B cell (primary cell): ENCODE measurements at regions not wholly inside any gene's neighbourhood (a gene's known extent, or its start where the extent isn't known, plus 50 kb on each side); places are given as distances from the start of the nearest gene placed in this dataset.

Experiments used
- ATAC-seq: fragments of 200-7000 bp; cut with Tn5 transposase; one replicate; pipeline ENCODE4 v1.10.0; 2021; ENCODE audit warnings: low read depth, mild to moderate bottlenecking, moderate number of reproducible peaks, moderate library complexity
- CTCF ChIA-PET: fragments of 350-600 bp; sonication (Branson Sonifier 250); formaldehyde crosslinking; loops from one replicate; lab custom pipeline; 2021; ENCODE audit warnings: antibody characterized with exemption, inconsistent platforms; lab: Charles Lee
- POLR2A ChIA-PET: fragments of 350-600 bp; sonication (Branson Sonifier 250); formaldehyde crosslinking; loops from one replicate; lab custom pipeline; 2021; ENCODE audit warnings: antibody characterized with exemption; lab: Charles Lee
- DNase-seq: peaks from one replicate; pipeline ENCODE4 v3.0.0; 2013
- H2AFZ ChIP-seq: 2 replicates; pipeline ENCODE4 v1.6.1; 2012; ENCODE audit warnings: mild to moderate bottlenecking, low read depth, low read length; ENCODE audit not compliant: insufficient read depth, poor library complexity, severe bottlenecking
- H3K27ac ChIP-seq, 2 donors: 1 replicate in 1 of 2; 2 replicates in 1 of 2; pipeline ENCODE4 v1.5.1; 2012 to 2013; ENCODE audit warnings: low read length in 2 of 2, mild to moderate bottlenecking in 2 of 2, moderate library complexity in 1 of 2
- H3K27me3 ChIP-seq, 4 experiments: fragments of 200-600 bp in 1 of 4; sonication (generic) in 1 of 4; replicated peaks in 1 of 4; 1 replicate in 2 of 4; 2 replicates in 2 of 4; pipeline versions ENCODE4 v1.6.1 to v1.7.0; 2013 to 2016; ENCODE audit warnings: low read length in 3 of 4, mild to moderate bottlenecking in 2 of 4, mixed read lengths in 1 of 4, moderate library complexity in 1 of 4; ENCODE audit not compliant: insufficient read depth in 4 of 4, control insufficient read depth in 3 of 4; ENCODE audit errors: control extremely low read depth in 1 of 4
- H3K36me3 ChIP-seq, 2 experiments: replicated peaks in 1 of 2; 1 replicate in 1 of 2; 2 replicates in 1 of 2; pipeline versions ENCODE4 v1.6.1 to v1.7.1; 2013; ENCODE audit warnings: low read length in 1 of 2; ENCODE audit not compliant: insufficient read depth in 2 of 2, control insufficient read depth in 1 of 2; ENCODE audit errors: control extremely low read depth in 1 of 2, extremely low read depth in 1 of 2
- H3K4me1 ChIP-seq, 2 donors: fragments of 200-600 bp in 1 of 2; sonication (generic) in 1 of 2; 1 replicate in 1 of 2; 2 replicates in 1 of 2; pipeline versions ENCODE4 v1.5.1 to v1.6.1; 2013 to 2017; ENCODE audit warnings: low read length in 2 of 2; ENCODE audit not compliant: control insufficient read depth in 2 of 2, insufficient read depth in 2 of 2
- H3K4me2 ChIP-seq: replicated peaks from 2 replicates; pipeline ENCODE3; 2012; ENCODE audit warnings: mild to moderate bottlenecking, low read depth, low read length; ENCODE audit not compliant: poor library complexity, severe bottlenecking
- H3K4me3 ChIP-seq, 5 experiments: fragments of 200-600 bp in 1 of 5; sonication (generic) in 1 of 5; 1 replicate in 3 of 5; 2 replicates in 2 of 5; pipeline versions ENCODE4 v1.5.1 to v1.7.0; 2011 to 2016; ENCODE audit warnings: low read length in 4 of 5, mild to moderate bottlenecking in 4 of 5, low read depth in 2 of 5, control low read depth in 1 of 5, moderate library complexity in 1 of 5; ENCODE audit not compliant: insufficient read depth in 1 of 5; ENCODE audit errors: control extremely low read depth in 1 of 5, extremely low read depth in 1 of 5
- H3K79me2 ChIP-seq: fragments of 200-600 bp; sonication (generic); one replicate; pipeline ENCODE4 v1.6.0; 2016; ENCODE audit warnings: low read length; ENCODE audit not compliant: control insufficient read depth, insufficient read depth
- H3K9ac ChIP-seq: fragments of 200-600 bp; sonication (generic); 2 replicates; pipeline ENCODE4 v1.6.1; 2017; ENCODE audit warnings: mild to moderate bottlenecking, low read length, moderate library complexity
- H3K9me3 ChIP-seq, 3 donors: one replicate each; pipeline versions ENCODE4 v1.6.1 to v1.7.1; 2013; ENCODE audit warnings: low read length in 2 of 3; ENCODE audit not compliant: control insufficient read depth in 2 of 3, insufficient read depth in 1 of 3; ENCODE audit errors: control extremely low read depth in 1 of 3
- H4K20me1 ChIP-seq: 2 replicates; pipeline ENCODE4 v1.6.0; 2012; ENCODE audit warnings: mild to moderate bottlenecking, low read length; ENCODE audit not compliant: insufficient read depth, control insufficient read depth, poor library complexity, severe bottlenecking
- H3K27ac Mint-ChIP-seq: one replicate; pipeline ENCODE4 v1.8.0; 2021; ENCODE audit warnings: mixed read lengths
- H3K27me3 Mint-ChIP-seq: one replicate; pipeline ENCODE4 v1.8.0; 2021; ENCODE audit warnings: mixed read lengths
- H3K4me1 Mint-ChIP-seq: one replicate; pipeline ENCODE4 v1.8.0; 2021; ENCODE audit warnings: mixed read lengths
- H3K4me3 Mint-ChIP-seq: one replicate; pipeline ENCODE4 v1.8.0; 2021; ENCODE audit warnings: mixed read lengths
- H3K9me3 Mint-ChIP-seq: one replicate; pipeline ENCODE4 v1.8.0; 2022; ENCODE audit warnings: mixed read lengths; ENCODE audit not compliant: insufficient read depth
- EZH2 ChIP-seq: IDR thresholded peaks from 2 replicates; pipeline ENCODE4 v1.6.1; 2012; ENCODE audit warnings: borderline replicate concordance, low read depth, mild to moderate bottlenecking, moderate library complexity, low read length; ENCODE audit not compliant: insufficient read depth, poor library complexity, severe bottlenecking
- WGBS: methylation state at CpG from one replicate; pipeline ENCODE4 v1.1.5; 2013; ENCODE audit warnings: missing lambda C conversion rate; ENCODE audit not compliant: insufficient coverage; 5-methylcytosine and 5-hydroxymethylcytosine counted together
- intact Hi-C: fragments of 100-400 bp; cut with micrococcal nuclease; formaldehyde crosslinking; loops from one replicate; pipeline ENCODE4 v1.10.0; 2022
- TF ChIP-seq, protein P1 (sequence below): fragments of 200-600 bp; IDR thresholded peaks from one replicate; pipeline ENCODE4 v1.8.0; 2022; ENCODE audit warnings: antibody characterized with exemption, mild to moderate bottlenecking

DNA sequence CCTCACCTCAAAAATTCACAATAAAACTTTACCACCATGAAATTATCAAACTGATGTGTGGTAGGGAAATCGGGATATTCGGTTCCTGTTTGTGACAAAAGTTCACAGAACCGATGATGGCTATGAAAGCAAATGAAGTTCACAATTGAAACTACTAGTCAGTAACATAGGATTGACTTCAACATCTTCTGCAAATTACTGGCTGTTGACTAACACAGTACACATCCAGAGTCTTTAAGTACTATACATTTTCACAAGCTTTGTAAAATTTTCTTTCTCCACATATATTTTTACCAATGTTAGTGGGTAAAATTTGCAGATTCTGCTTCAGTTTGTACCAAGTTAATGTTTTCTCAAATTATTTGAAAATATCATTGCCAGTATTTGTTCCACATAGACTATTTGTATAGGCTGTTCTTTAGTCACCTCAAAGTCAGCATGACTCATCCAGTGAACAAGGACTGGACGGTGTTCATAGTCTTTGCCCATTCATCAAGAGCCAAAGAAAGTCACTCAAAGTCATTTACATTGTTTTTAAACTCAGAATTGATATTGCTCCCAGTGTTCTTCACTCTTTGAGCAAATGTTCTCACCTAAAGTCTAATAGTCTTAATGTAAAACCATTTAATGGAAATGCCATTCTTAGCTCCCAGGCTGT lies 213.4 kb downstream of the USP25 start:
- no peaks in the 10 kb centered on the region for H3K4me1 Mint-ChIP-seq
- no peak for DNase-seq
- Histone ChIP-seq H3K27me3 (no peaks in the 10 kb centered on the region), H3K9ac (no peak overlapping the region), H3K79me2 (no peaks in the 10 kb centered on the region), H4K20me1 (no peaks in the 10 kb centered on the region), H3K4me3 (no peak overlapping the region), H2AFZ (no peak overlapping the region), H3K27ac (no peak overlapping the region), H3K9me3 (no peaks in the 10 kb centered on the region), H3K36me3 (no peaks in the 10 kb centered on the region), H3K4me2 (no peak overlapping the region), H3K4me1 (no peaks in the 10 kb centered on the region)
- TF ChIP-seq EZH2: no peak
- TF ChIP-seq, protein P1, sequence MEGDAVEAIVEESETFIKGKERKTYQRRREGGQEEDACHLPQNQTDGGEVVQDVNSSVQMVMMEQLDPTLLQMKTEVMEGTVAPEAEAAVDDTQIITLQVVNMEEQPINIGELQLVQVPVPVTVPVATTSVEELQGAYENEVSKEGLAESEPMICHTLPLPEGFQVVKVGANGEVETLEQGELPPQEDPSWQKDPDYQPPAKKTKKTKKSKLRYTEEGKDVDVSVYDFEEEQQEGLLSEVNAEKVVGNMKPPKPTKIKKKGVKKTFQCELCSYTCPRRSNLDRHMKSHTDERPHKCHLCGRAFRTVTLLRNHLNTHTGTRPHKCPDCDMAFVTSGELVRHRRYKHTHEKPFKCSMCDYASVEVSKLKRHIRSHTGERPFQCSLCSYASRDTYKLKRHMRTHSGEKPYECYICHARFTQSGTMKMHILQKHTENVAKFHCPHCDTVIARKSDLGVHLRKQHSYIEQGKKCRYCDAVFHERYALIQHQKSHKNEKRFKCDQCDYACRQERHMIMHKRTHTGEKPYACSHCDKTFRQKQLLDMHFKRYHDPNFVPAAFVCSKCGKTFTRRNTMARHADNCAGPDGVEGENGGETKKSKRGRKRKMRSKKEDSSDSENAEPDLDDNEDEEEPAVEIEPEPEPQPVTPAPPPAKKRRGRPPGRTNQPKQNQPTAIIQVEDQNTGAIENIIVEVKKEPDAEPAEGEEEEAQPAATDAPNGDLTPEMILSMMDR: no peak
- H3K9me3 Mint-ChIP-seq: no peaks in the 10 kb centered on the region
- ChIA-PET CTCF (no interaction called here), POLR2A (no interaction called here)
- 67% methylated on average over 1 of the region's 4 CpGs for WGBS
- ATAC-seq: no peak
- no peak overlapping the region for H3K4me3 Mint-ChIP-seq
- H3K27ac Mint-ChIP-seq: no peak overlapping the region
- intact Hi-C loops: no loop called here
- H3K27me3 Mint-ChIP-seq: no peaks in the 10 kb centered on the region

DNA sequence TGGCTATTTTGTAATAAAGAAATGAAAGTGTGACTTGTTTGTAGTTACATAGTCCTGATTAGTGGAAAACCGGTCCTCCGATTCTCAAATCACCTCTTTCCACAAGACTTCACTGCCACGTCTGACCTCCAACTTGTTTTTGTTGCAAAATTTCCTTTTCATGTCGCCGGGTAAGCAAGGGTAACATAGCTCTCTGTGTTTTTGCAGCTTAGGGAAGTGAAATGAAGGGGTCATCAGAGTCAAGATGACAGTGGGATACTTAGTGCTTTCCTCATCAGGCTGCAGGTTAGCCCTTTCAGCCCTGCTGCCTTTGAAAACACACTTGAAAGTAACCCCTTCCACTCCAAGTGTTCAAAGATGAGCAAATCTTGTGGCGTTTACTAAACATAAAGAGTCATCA lies 217.9 kb downstream of the USP25 start:
- intact Hi-C loops: no loop called here
- ATAC-seq (no peak), DNase-seq (no peak)
- no peaks in the 10 kb centered on the region for H3K9me3 ChIP-seq
- H3K27ac ChIP-seq: no peak overlapping the region
- H3K79me2 ChIP-seq: no peaks in the 10 kb centered on the region
- H4K20me1 ChIP-seq: no peaks in the 10 kb centered on the region
- H3K9ac ChIP-seq: no peak overlapping the region
- no CpG with 5 or more reads among the region's 6 CpGs for WGBS
- no peak for TF ChIP-seq EZH2
- TF ChIP-seq, protein P1: no peak
- ChIA-PET CTCF (no interaction called here), POLR2A (no interaction called here)
- H3K36me3 ChIP-seq: no peaks in the 10 kb centered on the region
- Mint-ChIP-seq H3K4me1 (no peaks in the 10 kb centered on the region), H3K4me3 (no peak overlapping the region), H3K9me3 (peaks cover 7% of the 10 kb centered on the region), H3K27me3 (no peaks in the 10 kb centered on the region), H3K27ac (no peak overlapping the region)
- no peaks in the 10 kb centered on the region for H3K27me3 ChIP-seq
- H3K4me2 ChIP-seq: no peak overlapping the region
- H3K4me3 ChIP-seq: no peak overlapping the region
- H2AFZ ChIP-seq: no peak overlapping the region
- no peaks in the 10 kb centered on the region for H3K4me1 ChIP-seq
